Effector CD4-positive, alpha-beta T cell (primary cell): ENCODE measurements at regions not wholly inside any gene's neighbourhood (a gene's known extent, or its start where the extent isn't known, plus 50 kb on each side); places are given as distances from the start of the nearest gene placed in this dataset.
"Not testable (repeated sequence)": the region's sequence is repeated elsewhere in the genome, so short reads cannot be mapped to it uniquely, and the experiment has no call there.

Experiments
- DNase-seq: peaks from one replicate; pipeline ENCODE4 v3.0.0-alpha.2; 2020

GRCh38 chr5:163889369-163889768 lies 383.9 kb downstream of the MAT2B start:
- DNase-seq = no peak

DNA sequence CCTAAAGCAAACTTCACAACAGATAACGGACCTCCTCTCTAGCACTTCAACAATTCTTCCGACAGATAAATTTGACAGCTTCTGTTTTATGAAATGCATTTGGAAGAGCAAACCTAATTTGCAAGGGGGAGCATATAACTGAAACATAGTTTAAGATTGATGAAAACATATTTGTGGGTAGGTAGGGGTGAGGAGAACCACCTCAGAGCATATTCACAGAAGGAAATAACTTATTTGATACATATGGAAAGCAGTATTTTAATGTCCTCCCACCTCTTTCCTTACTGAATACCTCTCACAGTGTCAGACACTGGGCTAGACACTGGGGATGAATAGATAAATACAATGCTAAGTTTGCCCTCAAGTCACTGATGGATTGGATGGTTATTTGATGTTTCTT lies 384.8 kb downstream of the MAT2B start:
- no peak for DNase-seq

DNA sequence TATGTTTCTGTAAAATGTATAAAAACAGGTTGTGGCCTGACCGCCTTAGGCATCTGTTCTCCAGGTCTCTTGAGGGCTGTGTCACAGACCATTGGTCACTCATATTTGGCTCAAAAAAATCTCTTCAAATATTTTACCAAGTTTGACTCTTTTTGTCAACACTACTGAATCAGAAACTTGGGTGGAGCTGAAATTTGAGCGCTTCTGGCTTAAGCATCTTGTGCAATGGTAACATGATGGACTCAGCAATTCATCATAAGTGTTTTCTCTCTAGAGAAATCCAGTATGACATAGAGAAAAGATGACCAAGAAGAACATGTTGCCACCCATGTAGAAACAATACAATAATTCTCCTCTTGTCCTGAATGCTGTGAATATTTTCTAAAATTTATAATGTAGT lies 387.9 kb downstream of the MAT2B start:
- DNase-seq = no peak

DNA sequence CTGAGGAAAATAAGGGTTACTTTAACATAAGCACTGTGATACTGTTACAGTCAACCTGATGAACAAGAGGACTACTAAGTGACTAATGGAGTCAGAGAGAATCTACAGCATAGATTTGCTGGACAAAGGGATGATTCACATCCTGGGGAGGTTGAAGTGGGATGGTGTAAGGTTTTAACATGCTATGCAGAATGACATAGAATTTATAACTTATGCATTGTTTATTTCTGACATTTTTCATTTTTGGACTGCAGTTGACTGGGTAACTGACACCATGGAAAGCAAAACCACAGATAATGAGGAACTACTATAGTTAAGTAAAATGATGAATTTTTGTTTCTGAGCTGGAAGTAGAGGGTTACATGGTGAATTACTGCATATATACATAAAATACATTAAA lies 389.2 kb downstream of the MAT2B start:
- DNase-seq = no peak

GRCh38 chr5:163898873-163899272 lies 393.5 kb downstream of the MAT2B start:
- DNase-seq = no peak

DNA sequence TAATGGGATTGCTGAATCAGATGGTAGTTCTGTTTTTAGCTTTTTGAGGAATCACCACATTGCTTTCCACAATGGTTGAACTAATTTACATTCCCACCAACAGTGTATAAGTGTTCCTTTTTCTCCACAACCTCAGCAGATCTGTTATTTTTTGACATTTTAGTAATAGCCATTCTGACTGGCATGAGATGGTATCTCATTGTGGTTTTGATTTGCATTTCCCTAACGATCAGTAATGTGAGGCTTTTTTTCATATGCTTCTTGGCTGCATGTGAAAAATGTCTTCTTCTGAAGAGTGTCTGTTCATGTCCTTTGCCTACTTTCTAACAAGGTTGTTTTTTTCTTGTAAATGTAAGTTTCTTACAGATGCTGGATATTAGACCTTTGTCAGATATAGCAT lies 402.4 kb downstream of the MAT2B start:
- not testable (repeated sequence) for DNase-seq

DNA sequence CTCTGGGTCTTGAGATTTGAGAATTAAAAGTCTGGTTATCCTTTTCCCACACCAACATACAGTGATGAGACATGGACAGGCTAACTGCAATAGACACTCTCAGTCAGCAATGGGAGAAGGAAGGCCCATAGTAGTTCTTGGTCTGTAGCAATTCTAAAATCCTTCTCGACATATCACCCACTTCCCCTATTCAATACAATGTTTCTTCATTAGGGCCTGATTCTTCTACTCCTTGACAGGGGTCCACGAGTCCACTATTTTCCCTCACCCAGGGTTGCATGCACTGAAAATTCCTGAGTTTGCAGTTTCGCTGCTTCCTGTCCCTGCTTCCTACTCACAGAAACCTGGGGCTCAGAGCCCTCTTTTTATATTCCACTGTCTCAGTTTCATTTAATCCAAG lies 402.8 kb downstream of the MAT2B start:
- no peak for DNase-seq

- DNase-seq = no peak
Observed at GRCh38 chr5:163910226-163910625, 404.8 kb downstream of the MAT2B start.

DNA sequence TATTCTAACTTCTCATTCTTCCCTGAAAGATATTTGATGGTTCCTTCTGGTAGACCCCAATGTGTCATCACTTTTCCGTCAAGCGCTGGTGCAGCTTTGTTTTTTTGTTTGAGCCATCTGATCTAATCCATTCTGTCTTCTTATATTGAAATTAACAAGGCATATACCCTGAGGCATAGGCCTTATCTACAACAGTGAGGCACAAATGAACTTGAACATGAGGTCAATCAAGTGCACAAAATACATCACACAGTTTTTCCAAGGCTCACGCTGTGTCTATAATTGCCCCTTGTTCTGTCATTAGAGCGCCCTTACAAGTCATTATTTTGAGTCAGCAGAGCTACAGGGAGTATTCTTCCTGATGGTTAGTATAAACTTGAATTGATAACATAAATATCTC lies 406.6 kb downstream of the MAT2B start:
- no peak for DNase-seq

- no peak for DNase-seq
Observed at GRCh38 chr5:163913548-163913947, 408.1 kb downstream of the MAT2B start.

- no peak for DNase-seq
Observed at GRCh38 chr5:163914910-163915309, 409.5 kb downstream of the MAT2B start.

DNA sequence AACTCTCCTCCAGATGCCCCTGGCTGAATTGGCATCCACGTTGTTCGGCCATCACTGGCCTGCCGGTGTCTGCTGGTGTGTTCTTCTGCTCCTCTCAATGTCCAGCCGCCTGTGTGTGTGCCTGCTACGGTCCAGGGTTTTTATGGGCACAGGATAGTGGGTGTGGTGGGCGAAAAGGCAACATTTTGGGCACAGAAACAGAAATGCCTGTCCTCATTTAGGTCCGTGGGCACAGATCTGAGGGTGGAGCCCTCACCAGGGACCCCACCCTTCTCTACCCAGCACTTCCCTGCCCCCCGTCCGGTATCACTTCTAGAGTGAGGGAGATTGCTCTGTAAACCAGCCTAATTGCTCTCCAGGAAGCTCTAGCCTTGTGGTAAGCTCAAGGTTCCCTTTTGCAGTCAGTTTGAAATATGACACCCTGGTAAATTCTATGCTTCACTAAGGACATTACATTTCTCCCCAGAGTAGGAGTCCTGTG lies 410.1 kb downstream of the MAT2B start:
- DNase-seq = no peak

- no peak for DNase-seq
Observed at GRCh38 chr5:163916376-163916775, 411.0 kb downstream of the MAT2B start.

- no peak for DNase-seq
Observed at GRCh38 chr5:163916861-163917260, 411.4 kb downstream of the MAT2B start.

DNA sequence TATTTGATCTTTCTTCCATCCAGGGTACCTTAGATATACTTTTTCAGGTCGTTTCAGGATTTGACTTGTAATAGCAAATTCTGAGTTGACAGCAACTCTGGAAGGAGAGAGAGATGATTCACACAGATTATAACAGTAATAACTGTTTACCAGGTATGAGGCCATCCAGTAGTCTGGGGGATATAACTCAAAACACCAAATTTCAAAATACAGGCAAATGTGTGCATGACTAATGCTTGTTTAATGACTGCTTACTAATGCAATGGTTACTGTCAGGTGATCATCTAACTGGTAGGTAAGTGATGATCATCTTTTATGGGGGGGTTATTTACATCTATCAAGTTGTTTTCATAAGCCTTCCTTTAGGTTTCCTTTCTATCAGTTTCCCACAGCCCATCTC lies 412.3 kb downstream of the MAT2B start:
- DNase-seq = no peak

GRCh38 chr5:163934990-163935389 lies 429.6 kb downstream of the MAT2B start:
- not testable (repeated sequence) for DNase-seq

- no peak for DNase-seq
Observed at GRCh38 chr5:163938595-163938994, 433.2 kb downstream of the MAT2B start.

DNA sequence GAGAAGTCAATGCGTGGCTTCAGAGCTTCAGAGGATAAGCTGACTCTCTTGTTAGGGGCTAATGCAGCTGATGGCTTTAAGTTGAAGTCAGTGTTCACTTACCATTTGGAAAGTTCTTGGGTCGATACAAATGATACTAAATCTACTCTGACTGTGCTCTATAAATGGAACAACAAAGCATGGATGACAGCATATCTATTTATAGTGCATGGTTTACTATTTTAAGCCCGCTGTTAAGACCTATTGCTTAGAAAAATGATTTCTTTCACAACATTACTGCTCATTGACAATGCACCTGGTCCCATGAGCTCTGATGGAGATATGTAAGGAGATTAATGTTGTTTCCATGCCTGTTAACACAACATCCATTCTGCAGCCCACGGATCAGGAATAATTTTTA lies 435.7 kb downstream of the MAT2B start:
- no peak for DNase-seq

- DNase-seq = no peak
Observed at GRCh38 chr5:163943546-163943945, 438.1 kb downstream of the MAT2B start.

DNA sequence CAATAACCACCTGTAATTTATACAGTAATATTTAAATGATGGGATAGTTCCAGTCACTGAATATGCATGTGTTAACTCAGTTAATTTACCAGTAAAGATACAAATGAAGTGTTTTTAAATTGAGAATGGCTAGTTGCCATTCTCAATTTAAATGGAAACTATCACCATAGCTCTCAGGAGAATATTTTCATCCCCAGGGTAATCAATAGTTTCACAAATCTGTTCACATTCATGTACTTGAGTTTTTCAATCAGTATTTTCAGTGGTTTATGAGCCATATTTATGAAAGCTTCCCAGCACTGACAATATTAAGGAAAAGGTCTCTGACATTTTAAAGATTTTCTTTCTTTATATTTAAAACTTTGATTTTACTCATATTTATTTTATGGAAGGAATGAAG lies 439.3 kb downstream of the MAT2B start:
- DNase-seq = no peak

GRCh38 chr5:163947848-163948666 lies 442.6 kb downstream of the MAT2B start:
- DNase-seq = no peak

- no peak for DNase-seq
Observed at GRCh38 chr5:163950248-163950647, 444.8 kb downstream of the MAT2B start.

- no peak for DNase-seq
Observed at GRCh38 chr5:163951069-163951468, 445.6 kb downstream of the MAT2B start.

GRCh38 chr5:163953901-163954300 lies 448.5 kb downstream of the MAT2B start:
- no peak for DNase-seq

- not testable (repeated sequence) for DNase-seq
Observed at GRCh38 chr5:163961230-163961629, 455.8 kb downstream of the MAT2B start.
